ENCODE measurements at regions not wholly inside any gene's neighbourhood (a gene's known extent, or its start where the extent isn't known, plus 50 kb on each side); places are given as distances from the start of the nearest gene placed in this dataset.

- no peak for TF ChIP-seq CTCF (IDR thresholded peaks at IDR 0.05; ENCODE audit: borderline replicate concordance, control extremely low read depth, extremely low read depth, insufficient read depth, missing control alignments)
- DNase-seq (ENCODE audit: low spot score), result no peak
- in situ Hi-C loops (cut with MboI; ENCODE audit: low sequenced_read_pairs, unreplicated experiment), result no loop called here
Observed at GRCh38 chr9:121599872-121600585, 51.4 kb upstream of the DAB2IP start.

- no peak for DNase-seq (ENCODE audit: low spot score)
Observed at GRCh38 chr9:121601194-121601593, 50.2 kb upstream of the DAB2IP start.

More at GRCh38 chr9:121601194-121601593, 50.2 kb upstream of the DAB2IP start:
- in situ Hi-C loops (cut with MboI; ENCODE audit: low sequenced_read_pairs, unreplicated experiment), result no loop called here
- no peak for TF ChIP-seq CTCF (IDR thresholded peaks at IDR 0.05; ENCODE audit: borderline replicate concordance, control extremely low read depth, extremely low read depth, insufficient read depth, missing control alignments)
